ENCODE measurements at regions not wholly inside any gene's neighbourhood (a gene's known extent, or its start where the extent isn't known, plus 50 kb on each side); places are given as distances from the start of the nearest gene placed in this dataset.

DNA sequence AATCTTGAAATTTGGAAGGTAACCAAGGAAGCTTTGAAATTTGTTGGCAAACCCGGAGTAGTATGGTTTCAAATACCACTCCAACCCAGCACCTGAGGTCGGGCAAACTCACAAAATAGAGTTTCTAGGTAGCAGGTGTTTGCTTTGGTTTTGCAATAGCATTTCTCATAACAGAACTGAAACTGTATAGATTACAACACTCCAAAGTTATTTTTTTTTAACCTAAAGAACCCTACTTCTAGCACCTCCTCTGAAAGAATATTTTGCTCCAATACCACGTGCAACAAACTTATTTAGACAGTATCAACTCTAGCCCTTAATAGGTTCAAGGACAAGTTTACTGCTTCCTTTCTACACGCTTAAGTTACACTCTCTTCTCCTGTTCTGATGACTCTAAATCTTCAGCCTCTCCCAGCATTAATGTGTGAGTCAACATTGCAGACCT lies 178.5 kb upstream of the FMN2 start:
- intact Hi-C loops (cut with DNase I): no loop called here
- WGBS, 2 donors: 75 to 85% methylated on average over 4 of the region's 4 CpGs

DNA sequence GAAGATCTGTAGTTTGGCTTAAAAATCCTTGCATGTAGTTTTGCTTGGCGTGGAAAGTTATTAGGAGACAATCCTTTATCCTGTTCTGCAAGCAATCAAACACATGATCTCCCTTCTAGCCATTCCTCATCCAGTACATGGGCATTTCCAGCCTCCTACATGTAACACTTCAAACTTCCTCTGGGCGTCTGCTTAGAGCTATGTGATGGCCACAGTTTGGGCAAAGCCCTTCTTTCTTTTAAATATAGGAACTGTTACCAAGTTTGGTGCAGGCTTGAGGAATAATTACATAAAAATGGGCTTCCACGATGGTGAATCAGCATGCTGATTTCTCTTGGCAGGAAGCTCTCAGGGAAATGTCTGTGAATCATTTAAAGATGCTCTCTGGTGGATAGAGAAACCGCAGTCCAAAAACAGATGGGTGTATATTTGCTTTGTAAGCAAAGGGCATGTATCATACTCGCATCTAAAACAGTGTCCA lies 176.9 kb upstream of the FMN2 start:
- H3K4me1 ChIP-seq: no peaks in the 10 kb centered on the region
- intact Hi-C loops (cut with DNase I): no loop called here
- no peak for DNase-seq
- ATAC-seq: no peak
- H3K27ac ChIP-seq: no peak overlapping the region
- no peaks in the 10 kb centered on the region for H3K9me3 ChIP-seq
- no peaks in the 10 kb centered on the region for H3K27me3 ChIP-seq
- H3K36me3 ChIP-seq (replicated peaks in 1 of 2; ENCODE audit: insufficient read depth in 1 of 2, low read depth in 2 of 2): no peaks in the 10 kb centered on the region
- TF ChIP-seq, protein P1, sequence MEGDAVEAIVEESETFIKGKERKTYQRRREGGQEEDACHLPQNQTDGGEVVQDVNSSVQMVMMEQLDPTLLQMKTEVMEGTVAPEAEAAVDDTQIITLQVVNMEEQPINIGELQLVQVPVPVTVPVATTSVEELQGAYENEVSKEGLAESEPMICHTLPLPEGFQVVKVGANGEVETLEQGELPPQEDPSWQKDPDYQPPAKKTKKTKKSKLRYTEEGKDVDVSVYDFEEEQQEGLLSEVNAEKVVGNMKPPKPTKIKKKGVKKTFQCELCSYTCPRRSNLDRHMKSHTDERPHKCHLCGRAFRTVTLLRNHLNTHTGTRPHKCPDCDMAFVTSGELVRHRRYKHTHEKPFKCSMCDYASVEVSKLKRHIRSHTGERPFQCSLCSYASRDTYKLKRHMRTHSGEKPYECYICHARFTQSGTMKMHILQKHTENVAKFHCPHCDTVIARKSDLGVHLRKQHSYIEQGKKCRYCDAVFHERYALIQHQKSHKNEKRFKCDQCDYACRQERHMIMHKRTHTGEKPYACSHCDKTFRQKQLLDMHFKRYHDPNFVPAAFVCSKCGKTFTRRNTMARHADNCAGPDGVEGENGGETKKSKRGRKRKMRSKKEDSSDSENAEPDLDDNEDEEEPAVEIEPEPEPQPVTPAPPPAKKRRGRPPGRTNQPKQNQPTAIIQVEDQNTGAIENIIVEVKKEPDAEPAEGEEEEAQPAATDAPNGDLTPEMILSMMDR (IDR thresholded peaks at IDR 0.05): no peak
- no peak for TF ChIP-seq POLR2A (IDR thresholded peaks at IDR 0.05)
- WGBS, 2 donors: 47 to 62% methylated on average over 5 of the region's 5 CpGs
- no peak overlapping the region for H3K4me3 ChIP-seq

More for the DNA sequence above, 178.5 kb upstream of the FMN2 start:
- TF ChIP-seq, protein P1 (IDR thresholded peaks at IDR 0.05): no peak
- TF ChIP-seq POLR2A (IDR thresholded peaks at IDR 0.05): no peak
- no peak overlapping the region for H3K27ac ChIP-seq
- no peak overlapping the region for H3K4me3 ChIP-seq
- H3K9me3 ChIP-seq: no peaks in the 10 kb centered on the region
- no peaks in the 10 kb centered on the region for H3K36me3 ChIP-seq (replicated peaks in 1 of 2; ENCODE audit: insufficient read depth in 1 of 2, low read depth in 2 of 2)
- ATAC-seq (no peak), DNase-seq (no peak)
- H3K4me1 ChIP-seq: no peaks in the 10 kb centered on the region
- no peaks in the 10 kb centered on the region for H3K27me3 ChIP-seq

DNA sequence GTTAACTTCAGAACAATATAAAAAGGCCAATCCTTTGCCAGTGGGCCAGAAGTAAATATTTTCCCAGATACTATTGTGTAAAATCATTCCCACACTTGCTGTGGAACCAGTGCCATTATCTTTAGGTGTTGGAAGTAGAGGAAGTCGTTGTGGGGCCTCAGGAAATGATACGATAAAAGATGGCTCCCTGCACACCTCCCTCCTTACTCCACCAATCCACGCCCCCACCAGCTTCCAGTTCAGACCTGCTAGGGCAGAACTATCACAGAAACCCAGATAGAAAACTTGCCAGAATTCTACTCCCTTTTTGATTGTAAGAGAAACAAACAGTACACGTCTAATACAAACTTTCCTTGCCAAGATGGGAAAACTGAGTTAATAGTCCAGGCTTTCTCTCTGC lies 173.0 kb upstream of the FMN2 start:
- no peak for ATAC-seq
- 16 to 22% methylated on average over 4 of the region's 4 CpGs for WGBS, 2 donors
- intact Hi-C loops (cut with DNase I): no loop called here
- Histone ChIP-seq H3K27ac (no peak overlapping the region), H3K4me3 (no peak overlapping the region), H3K4me1 (no peaks in the 10 kb centered on the region), H3K36me3 (replicated peaks in 1 of 2; ENCODE audit: insufficient read depth in 1 of 2, low read depth in 2 of 2) (no peaks in the 10 kb centered on the region), H3K27me3 (no peaks in the 10 kb centered on the region), H3K9me3 (no peaks in the 10 kb centered on the region)
- TF ChIP-seq, protein P1 (IDR thresholded peaks at IDR 0.05): no peak
- TF ChIP-seq POLR2A (IDR thresholded peaks at IDR 0.05): no peak
- DNase-seq: no peak

DNA sequence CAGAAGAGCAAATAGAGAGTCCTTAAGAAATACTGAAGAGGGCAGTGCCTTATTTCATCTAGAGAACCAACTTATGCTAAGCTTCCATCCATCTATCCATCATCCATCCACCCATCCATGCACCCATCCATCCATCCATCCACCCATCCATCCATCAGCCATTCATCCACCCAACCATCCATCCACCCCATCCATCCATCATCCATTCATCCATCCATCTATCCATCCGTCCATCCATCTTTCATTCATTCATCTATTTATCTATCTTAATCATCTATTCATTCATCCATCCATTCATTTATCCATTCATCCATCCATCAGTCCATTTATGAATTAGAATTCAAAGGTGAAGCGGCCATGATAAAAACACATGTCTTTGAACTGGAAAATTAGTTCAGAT lies 171.5 kb upstream of the FMN2 start:
- Histone ChIP-seq H3K4me3 (no peak overlapping the region), H3K27ac (no peak overlapping the region), H3K36me3 (replicated peaks in 1 of 2; ENCODE audit: insufficient read depth in 1 of 2, low read depth in 2 of 2) (no peaks in the 10 kb centered on the region), H3K27me3 (no peaks in the 10 kb centered on the region), H3K4me1 (no peaks in the 10 kb centered on the region), H3K9me3 (no peaks in the 10 kb centered on the region)
- WGBS, 2 donors: 70 to 75% methylated on average over 2 of the region's 2 CpGs
- no peak for TF ChIP-seq POLR2A (IDR thresholded peaks at IDR 0.05)
- TF ChIP-seq, protein P1 (IDR thresholded peaks at IDR 0.05): no peak
- DNase-seq (no peak), ATAC-seq (no peak)
- intact Hi-C loops (cut with DNase I): no loop called here

DNA sequence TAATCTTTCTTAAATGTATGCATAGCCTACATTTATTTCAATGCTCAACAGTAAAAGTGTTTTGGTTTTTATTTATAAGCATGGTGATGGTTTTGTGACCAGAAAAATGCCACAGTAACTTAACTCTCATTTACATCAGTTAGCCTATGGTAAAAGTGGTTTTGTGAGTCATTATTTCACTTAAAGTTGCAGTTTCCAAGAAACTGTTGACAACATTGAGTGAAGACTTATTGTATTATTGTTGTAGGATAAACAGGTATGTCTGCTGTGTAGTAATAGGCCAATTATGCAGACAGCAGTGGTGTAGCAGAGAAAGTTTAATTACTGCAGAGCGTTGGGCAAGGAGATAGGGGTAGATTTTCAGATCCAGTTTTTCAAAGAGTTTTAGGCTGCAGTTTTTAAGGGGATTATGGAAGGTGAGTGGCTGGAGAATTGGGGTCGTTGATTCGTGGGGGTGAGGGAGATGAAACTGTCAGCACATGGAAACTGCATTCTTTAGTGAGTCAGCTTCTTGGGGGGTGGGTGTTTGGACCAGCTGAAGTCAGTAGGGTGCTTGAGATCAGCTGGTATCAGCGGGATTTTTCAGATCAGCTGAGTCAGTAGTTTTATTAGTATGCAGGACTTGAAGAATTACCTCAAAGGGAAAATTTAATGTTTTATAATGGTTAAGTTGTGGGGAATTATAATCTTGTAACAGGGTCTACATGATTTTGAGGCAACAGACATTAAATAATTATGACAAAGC lies 168.7 kb upstream of the FMN2 start:
- Histone ChIP-seq H3K4me3 (no peak overlapping the region), H3K27me3 (no peaks in the 10 kb centered on the region), H3K9me3 (no peaks in the 10 kb centered on the region), H3K36me3 (replicated peaks in 1 of 2; ENCODE audit: insufficient read depth in 1 of 2, low read depth in 2 of 2) (no peaks in the 10 kb centered on the region), H3K4me1 (no peaks in the 10 kb centered on the region), H3K27ac (no peak overlapping the region)
- ATAC-seq: no peak
- no peak for DNase-seq
- intact Hi-C loops (cut with DNase I): no loop called here
- 64 to 69% methylated on average over 4 of the region's 4 CpGs for WGBS, 2 donors
- TF ChIP-seq, protein P1 (IDR thresholded peaks at IDR 0.05): no peak
- no peak for TF ChIP-seq POLR2A (IDR thresholded peaks at IDR 0.05)
